ENCODE measurements at regions not wholly inside any gene's neighbourhood (a gene's known extent, or its start where the extent isn't known, plus 50 kb on each side); places are given as distances from the start of the nearest gene placed in this dataset.

GRCh38 chr1:239587066-239587465 lies 200.7 kb downstream of the CHRM3 start:
- H3K4me3 ChIP-seq: peak overlapping the region; percentile 0
- H3K27ac ChIP-seq: peak overlapping the region; percentile 55 to 68
- TF ChIP-seq CTCF (IDR thresholded peaks at IDR 0.05): no peak
- no peak for DNase-seq (ENCODE audit: low spot score)

DNA sequence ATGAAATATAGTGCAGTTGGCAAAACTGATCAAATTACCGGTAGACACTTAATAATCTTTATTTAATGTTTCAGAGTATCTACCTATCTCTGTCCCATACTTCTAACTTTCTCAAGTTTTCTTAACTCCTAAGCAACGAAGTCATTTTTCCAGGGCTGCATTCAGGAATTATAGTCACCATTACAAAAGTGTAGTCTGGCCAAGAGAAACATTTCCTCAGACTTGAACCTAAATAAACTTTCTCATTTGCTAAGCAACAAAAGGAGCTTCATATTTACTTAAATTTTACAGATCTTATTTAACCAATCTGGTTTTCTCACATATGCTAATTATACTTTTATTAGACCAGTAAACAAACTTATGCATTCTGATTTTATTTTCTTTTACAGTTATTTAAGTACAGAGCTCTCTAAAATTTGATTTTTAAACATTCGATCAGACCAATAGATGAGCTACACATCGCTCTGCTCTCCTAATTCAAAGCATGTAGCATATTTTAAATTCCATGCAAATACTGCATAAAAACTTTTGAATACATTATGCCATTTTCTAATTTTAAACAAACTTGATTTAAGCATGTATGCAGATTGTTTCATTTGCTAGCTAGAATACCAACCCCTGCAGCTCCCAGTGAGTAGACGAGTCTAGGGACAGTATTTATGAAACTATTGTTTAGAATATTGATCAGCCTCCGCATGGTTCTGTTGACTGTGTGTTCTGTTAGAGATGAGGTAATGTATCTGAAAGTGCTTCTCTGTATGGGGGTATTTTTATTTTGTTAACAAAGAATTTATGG lies 201.4 kb downstream of the CHRM3 start:
- Histone ChIP-seq H3K27ac (peak overlapping the region; percentile 55 to 68), H3K4me3 (peak overlapping the region; percentile 0)
- no peak for TF ChIP-seq CTCF (IDR thresholded peaks at IDR 0.05)
- no peak for DNase-seq (ENCODE audit: low spot score)

GRCh38 chr1:239590556-239590955 lies 204.2 kb downstream of the CHRM3 start:
- Histone ChIP-seq H3K4me3 (no peak overlapping the region), H3K27ac (peak overlapping the region; percentile 12 to 45)
- TF ChIP-seq CTCF (IDR thresholded peaks at IDR 0.05): no peak
- DNase-seq (ENCODE audit: low spot score): no peak

DNA sequence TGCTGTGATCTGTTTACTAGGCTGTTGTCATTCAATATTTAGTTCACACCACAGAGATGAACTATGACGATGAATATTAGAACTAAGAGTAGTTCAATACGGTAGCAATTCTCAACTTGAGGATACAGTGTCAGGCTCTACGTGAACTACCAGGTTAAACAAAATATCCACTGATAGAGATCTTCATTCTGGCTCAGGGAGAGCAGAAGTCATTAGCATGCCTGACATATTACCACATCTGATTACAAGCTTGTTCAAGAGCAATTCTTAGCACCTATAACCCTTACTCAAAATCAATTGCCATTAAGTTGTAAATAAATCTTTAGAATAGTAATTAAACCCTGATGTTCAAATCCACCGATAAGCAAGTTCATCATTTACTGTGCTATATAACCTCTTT lies 207.2 kb downstream of the CHRM3 start:
- no peak for TF ChIP-seq CTCF (IDR thresholded peaks at IDR 0.05)
- no peak overlapping the region for H3K4me3 ChIP-seq
- DNase-seq (ENCODE audit: low spot score): no peak
- H3K27ac ChIP-seq: no peak overlapping the region

DNA sequence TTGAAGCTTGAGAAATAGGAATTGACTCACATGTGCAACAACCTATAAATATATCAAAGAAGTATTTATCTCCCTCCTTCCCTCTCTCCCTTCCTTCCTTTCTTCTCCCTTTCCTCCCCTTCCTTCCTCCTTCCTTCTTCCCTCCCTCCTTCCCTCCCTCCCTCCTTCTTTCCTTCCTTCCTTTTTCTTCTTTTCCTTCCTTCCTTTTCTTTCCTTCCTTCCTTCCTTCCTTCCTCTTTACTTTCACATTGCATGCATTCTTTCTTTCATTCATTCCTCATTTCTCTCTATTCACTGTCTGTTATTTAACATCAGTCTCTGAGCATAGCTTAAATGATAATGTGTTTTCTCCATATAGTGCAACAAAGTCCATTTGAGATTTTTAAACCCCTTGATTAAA lies 214.2 kb downstream of the CHRM3 start:
- Histone ChIP-seq H3K27ac (no peak overlapping the region), H3K4me3 (no peak overlapping the region)
- DNase-seq (ENCODE audit: low spot score): no peak
- TF ChIP-seq CTCF (IDR thresholded peaks at IDR 0.05): no peak

DNA sequence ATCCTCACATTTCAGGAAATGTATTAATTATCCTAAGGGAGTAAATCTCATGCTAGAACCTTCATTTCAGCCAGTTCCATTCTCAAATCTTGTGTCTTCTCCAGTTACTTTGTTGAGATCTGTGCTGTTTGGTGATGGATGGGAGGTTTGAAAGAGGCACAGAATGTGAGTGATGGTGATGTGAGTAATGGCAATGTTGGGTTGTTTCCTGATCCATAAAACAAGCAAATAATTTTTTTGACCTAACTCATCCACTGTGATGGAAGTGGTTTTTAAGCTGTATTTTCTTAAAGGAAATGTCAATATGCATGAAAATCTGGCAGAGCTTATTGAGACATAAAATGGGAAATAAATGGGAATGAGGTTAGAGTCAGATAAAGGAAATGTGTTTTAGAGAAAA lies 214.7 kb downstream of the CHRM3 start:
- H3K27ac ChIP-seq: no peak overlapping the region
- TF ChIP-seq CTCF (IDR thresholded peaks at IDR 0.05): no peak
- H3K4me3 ChIP-seq: no peak overlapping the region
- DNase-seq (ENCODE audit: low spot score): no peak

GRCh38 chr1:239603530-239603929 lies 217.2 kb downstream of the CHRM3 start:
- Histone ChIP-seq H3K4me3 (no peak overlapping the region), H3K27ac (no peak overlapping the region)
- no peak for TF ChIP-seq CTCF (IDR thresholded peaks at IDR 0.05)
- no peak for DNase-seq (ENCODE audit: low spot score)
